ENCODE measurements at regions not wholly inside any gene's neighbourhood (a gene's known extent, or its start where the extent isn't known, plus 50 kb on each side); places are given as distances from the start of the nearest gene placed in this dataset.
A peak's percentile ranks its signal among the peaks of the same experiment; 100 is the strongest.

DNA sequence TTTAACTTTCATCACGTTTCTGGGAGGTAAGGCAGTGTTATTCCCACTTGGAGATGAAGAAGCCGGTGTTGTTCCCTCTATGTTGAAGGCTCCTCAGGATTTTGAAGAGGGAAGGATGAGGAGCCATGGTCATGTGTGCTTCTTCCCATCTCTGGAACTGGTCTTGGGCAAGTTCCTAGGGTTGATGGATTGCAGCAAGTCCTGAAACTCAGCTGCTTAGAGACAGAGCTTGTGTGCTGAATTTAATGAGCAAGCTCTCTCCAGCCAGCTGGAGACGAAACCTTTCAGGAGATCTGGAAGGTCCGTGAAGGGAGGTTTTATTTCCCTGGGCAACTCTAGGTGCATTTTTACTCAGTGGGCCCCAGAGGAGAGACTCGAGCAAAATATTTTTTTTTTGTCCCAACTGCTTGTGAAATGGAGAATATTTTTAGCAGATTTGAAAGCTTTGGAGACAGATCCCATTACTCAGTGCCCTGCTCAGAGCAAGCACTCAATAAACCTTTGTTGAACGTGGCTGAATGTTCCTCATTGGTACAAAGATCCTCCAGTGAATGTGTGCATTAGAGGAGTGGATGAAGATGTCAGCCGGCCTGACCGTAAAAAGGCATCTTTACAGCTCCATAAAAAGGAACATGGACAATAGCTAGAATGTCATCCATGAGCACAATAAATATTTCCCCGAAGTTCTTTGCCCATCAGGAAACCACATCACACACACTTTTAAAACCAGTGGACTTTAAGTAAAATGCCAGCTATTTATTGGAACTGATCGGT is 55.6 kb upstream of the RGMA start:
- FAIRE-seq (no peak), DNase-seq (ENCODE audit: insufficient read length) (no peak)
- TF ChIP-seq POLR2AphosphoS5 (IDR thresholded peaks at IDR 0.05; ENCODE audit: low read depth, low read length) (no peak), POLR2A (IDR thresholded peaks at IDR 0.05; ENCODE audit: low read depth, low read length) (no peak), TAF1 (IDR thresholded peaks at IDR 0.05; ENCODE audit: borderline replicate concordance, low read depth, low read length) (no peak)

- FAIRE-seq (no peak), DNase-seq (ENCODE audit: insufficient read length) (no peak)
- no peak for TF ChIP-seq POLR2A (IDR thresholded peaks at IDR 0.05; ENCODE audit: low read depth, low read length)
- no peak for TF ChIP-seq TAF1 (IDR thresholded peaks at IDR 0.05; ENCODE audit: borderline replicate concordance, low read depth, low read length)
- TF ChIP-seq POLR2AphosphoS5 (IDR thresholded peaks at IDR 0.05; ENCODE audit: low read depth, low read length) = no peak
Measured at GRCh38 chr15:93143186-93143585, 54.2 kb upstream of the RGMA start.

DNA sequence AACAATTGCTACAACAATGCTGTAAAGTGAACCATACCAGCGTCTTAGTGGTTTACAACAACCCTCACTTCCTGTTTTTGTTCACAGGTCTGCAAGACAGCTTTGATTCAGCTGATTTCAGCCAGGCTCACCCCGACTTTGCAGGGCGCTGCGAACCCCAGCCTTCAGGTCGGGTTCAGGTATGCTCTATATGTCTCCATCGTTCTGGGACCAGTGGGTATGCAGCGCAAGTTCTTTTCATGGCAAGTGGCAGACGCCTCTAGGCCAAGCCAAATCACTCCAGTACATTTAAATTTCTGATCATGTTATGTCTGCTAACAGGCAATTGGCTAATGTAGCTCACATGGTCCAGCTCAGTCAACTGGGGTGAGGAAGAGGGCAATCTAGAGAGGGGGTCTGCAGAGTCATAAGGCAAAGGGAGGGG is 52.4 kb upstream of the RGMA start:
- FAIRE-seq (no peak), DNase-seq (ENCODE audit: insufficient read length) (peak; percentile 26)
- TF ChIP-seq POLR2AphosphoS5 (IDR thresholded peaks at IDR 0.05; ENCODE audit: low read depth, low read length) (no peak), POLR2A (IDR thresholded peaks at IDR 0.05; ENCODE audit: low read depth, low read length) (no peak), TAF1 (IDR thresholded peaks at IDR 0.05; ENCODE audit: borderline replicate concordance, low read depth, low read length) (no peak)

GRCh38 chr15:93139436-93139835 is 50.4 kb upstream of the RGMA start:
- no peak for FAIRE-seq
- TF ChIP-seq POLR2A (IDR thresholded peaks at IDR 0.05; ENCODE audit: low read depth, low read length) = no peak

GRCh38 chr15:93138681-93139250 is 49.8 kb upstream of the RGMA start:
- FAIRE-seq (no peak), DNase-seq (ENCODE audit: insufficient read length) (no peak)
- no peak for TF ChIP-seq POLR2A (IDR thresholded peaks at IDR 0.05; ENCODE audit: low read depth, low read length)
- no peak for TF ChIP-seq TAF1 (IDR thresholded peaks at IDR 0.05; ENCODE audit: borderline replicate concordance, low read depth, low read length)
- TF ChIP-seq POLR2AphosphoS5 (IDR thresholded peaks at IDR 0.05; ENCODE audit: low read depth, low read length) = no peak

More at GRCh38 chr15:93139436-93139835, 50.4 kb upstream of the RGMA start:
- DNase-seq (ENCODE audit: insufficient read length) = no peak
